Skeletal muscle tissue (tissue), 3 donors: ENCODE measurements at regions not wholly inside any gene's neighbourhood (a gene's known extent, or its start where the extent isn't known, plus 50 kb on each side); places are given as distances from the start of the nearest gene placed in this dataset.

ENCODE experiments used
- H3K27ac ChIP-seq: one replicate; pipeline ENCODE4 v1.7.0; 2013; ENCODE audit warnings: mild to moderate bottlenecking, low read depth, low read length, inconsistent platforms
- H3K27me3 ChIP-seq, 3 donors: one replicate each; pipeline ENCODE4 v1.7.0; 2013; ENCODE audit warnings: low read length in 3 of 3; ENCODE audit not compliant: control insufficient read depth in 3 of 3, insufficient read depth in 3 of 3
- H3K36me3 ChIP-seq, 3 donors: one replicate each; pipeline ENCODE4 v1.7.0; 2013; ENCODE audit warnings: low read length in 3 of 3; ENCODE audit not compliant: control insufficient read depth in 3 of 3, insufficient read depth in 3 of 3
- H3K4me1 ChIP-seq, 3 donors: one replicate each; pipeline ENCODE4 v1.7.0; 2013; ENCODE audit warnings: low read length in 3 of 3, mild to moderate bottlenecking in 3 of 3; ENCODE audit not compliant: control insufficient read depth in 3 of 3, insufficient read depth in 3 of 3
- H3K4me3 ChIP-seq, 3 donors: one replicate each; pipeline ENCODE4 v1.7.0; 2013; ENCODE audit warnings: low read length in 3 of 3
- H3K9ac ChIP-seq, 3 donors: one replicate each; pipeline ENCODE4 v1.7.0; 2013; ENCODE audit warnings: low read length in 3 of 3, mild to moderate bottlenecking in 3 of 3, moderate library complexity in 2 of 3, low read depth in 1 of 3
- H3K9me3 ChIP-seq, 3 donors: one replicate each; pipeline ENCODE4 v1.7.0; 2013; ENCODE audit warnings: low read length in 3 of 3; ENCODE audit not compliant: control insufficient read depth in 3 of 3
- donor health status: Osteomylitis.

GRCh38 chr9:8205576-8205975, 406.0 kb upstream of the DMAC1 start:
- no peaks in the 10 kb centered on the region for H3K36me3 ChIP-seq
- H3K27ac ChIP-seq = no peak overlapping the region
- H3K4me1 ChIP-seq = no peaks in the 10 kb centered on the region
- no peaks in the 10 kb centered on the region for H3K27me3 ChIP-seq
- H3K4me3 ChIP-seq = no peak overlapping the region
- H3K9ac ChIP-seq = no peak overlapping the region
- no peaks in the 10 kb centered on the region for H3K9me3 ChIP-seq

DNA sequence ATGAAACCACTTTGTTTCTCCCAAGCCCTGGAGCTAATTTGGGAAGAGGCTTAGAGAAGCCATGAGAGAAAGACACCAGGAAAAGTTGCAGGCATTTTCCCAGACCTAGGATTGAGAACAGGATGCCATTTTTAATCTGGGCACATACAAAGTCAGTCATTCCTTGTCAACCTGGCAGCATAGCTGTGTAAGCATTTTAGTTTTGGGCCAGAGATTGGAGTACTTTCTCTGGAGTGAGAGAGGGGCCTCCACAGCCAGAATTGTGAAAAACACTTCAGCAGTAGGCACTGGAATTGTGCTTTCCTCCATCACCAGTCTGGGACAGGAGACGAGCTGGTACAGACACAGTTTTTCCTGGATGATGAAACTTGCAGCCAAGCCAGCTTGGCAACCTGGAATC, 390.3 kb upstream of the DMAC1 start:
- Histone ChIP-seq H3K27me3 (no peaks in the 10 kb centered on the region), H3K4me3 (no peak overlapping the region), H3K9ac (no peak overlapping the region), H3K36me3 (no peaks in the 10 kb centered on the region), H3K9me3 (peaks cover 0 to 4% (median 2%) of the 10 kb centered on the region in 3 donors), H3K4me1 (no peaks in the 10 kb centered on the region), H3K27ac (no peak overlapping the region)

DNA sequence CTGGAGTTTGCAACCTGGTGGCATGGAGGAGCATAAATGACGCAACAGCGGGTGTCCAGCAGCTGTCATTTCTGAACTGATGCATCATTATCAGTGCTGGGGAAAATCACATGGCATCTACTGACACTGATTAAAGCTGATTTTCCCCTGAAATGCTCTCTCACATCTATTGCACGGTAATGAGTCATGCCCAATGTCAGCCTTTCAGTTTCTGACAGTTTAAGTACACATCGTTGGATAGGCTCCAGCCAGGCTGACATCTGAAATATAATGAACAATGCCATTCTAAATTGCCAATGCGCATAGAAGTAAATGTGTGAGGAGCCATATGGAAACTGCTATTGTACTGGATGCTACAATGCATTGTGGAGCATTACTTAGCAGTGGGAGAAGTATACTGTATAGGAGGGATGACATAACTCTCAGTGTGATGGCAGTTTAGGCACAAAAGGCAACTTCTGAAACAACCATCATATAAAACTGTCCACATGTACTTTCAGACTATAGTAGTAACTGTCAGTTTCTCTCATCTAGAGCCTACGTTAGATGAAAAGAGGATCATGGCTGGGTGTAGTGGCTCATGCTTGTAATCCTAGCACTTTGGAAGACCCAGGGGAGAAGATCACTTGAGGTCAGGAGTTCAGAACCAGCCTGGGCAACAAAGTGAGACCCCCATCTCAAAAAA, 389.3 kb upstream of the DMAC1 start:
- Histone ChIP-seq H3K27ac (no peak overlapping the region), H3K9ac (no peak overlapping the region), H3K36me3 (no peaks in the 10 kb centered on the region), H3K27me3 (no peaks in the 10 kb centered on the region), H3K4me3 (no peak overlapping the region), H3K9me3 (peaks cover 0 to 4% (median 2%) of the 10 kb centered on the region in 3 donors), H3K4me1 (no peaks in the 10 kb centered on the region)

GRCh38 chr9:8186560-8186959, 387.0 kb upstream of the DMAC1 start:
- no peaks in the 10 kb centered on the region for H3K27me3 ChIP-seq
- H3K9ac ChIP-seq = no peak overlapping the region
- no peak overlapping the region for H3K27ac ChIP-seq
- H3K4me3 ChIP-seq = no peak overlapping the region
- H3K9me3 ChIP-seq = peaks cover 0 to 4% (median 0%) of the 10 kb centered on the region in 3 donors
- no peaks in the 10 kb centered on the region for H3K4me1 ChIP-seq
- H3K36me3 ChIP-seq = no peaks in the 10 kb centered on the region

- H3K9me3 ChIP-seq = no peaks in the 10 kb centered on the region
- H3K27me3 ChIP-seq = no peaks in the 10 kb centered on the region
- no peak overlapping the region for H3K4me3 ChIP-seq
- no peaks in the 10 kb centered on the region for H3K4me1 ChIP-seq
- no peak overlapping the region for H3K27ac ChIP-seq
- no peak overlapping the region for H3K9ac ChIP-seq
- H3K36me3 ChIP-seq = no peaks in the 10 kb centered on the region
Measured at GRCh38 chr9:8183618-8184017, 384.0 kb upstream of the DMAC1 start.

- H3K27ac ChIP-seq = no peak overlapping the region
- H3K4me1 ChIP-seq = no peaks in the 10 kb centered on the region
- H3K36me3 ChIP-seq = no peaks in the 10 kb centered on the region
- H3K4me3 ChIP-seq = no peak overlapping the region
- H3K9me3 ChIP-seq = peaks cover 0 to 4% (median 0%) of the 10 kb centered on the region in 3 donors
- no peaks in the 10 kb centered on the region for H3K27me3 ChIP-seq
- no peak overlapping the region for H3K9ac ChIP-seq
Measured at GRCh38 chr9:8179381-8180053, 379.9 kb upstream of the DMAC1 start.

- Histone ChIP-seq H3K27me3 (no peaks in the 10 kb centered on the region), H3K9me3 (peaks cover 0 to 4% (median 0%) of the 10 kb centered on the region in 3 donors), H3K9ac (no peak overlapping the region), H3K4me3 (no peak overlapping the region), H3K4me1 (no peaks in the 10 kb centered on the region), H3K27ac (no peak overlapping the region), H3K36me3 (no peaks in the 10 kb centered on the region)
Measured at GRCh38 chr9:8172000-8172399, 372.4 kb upstream of the DMAC1 start.

- Histone ChIP-seq H3K27me3 (no peaks in the 10 kb centered on the region), H3K36me3 (no peaks in the 10 kb centered on the region), H3K27ac (no peak overlapping the region), H3K9ac (no peak overlapping the region), H3K9me3 (no peaks in the 10 kb centered on the region), H3K4me3 (no peak overlapping the region), H3K4me1 (no peaks in the 10 kb centered on the region)
Measured at GRCh38 chr9:8168916-8169438, 369.4 kb upstream of the DMAC1 start.

DNA sequence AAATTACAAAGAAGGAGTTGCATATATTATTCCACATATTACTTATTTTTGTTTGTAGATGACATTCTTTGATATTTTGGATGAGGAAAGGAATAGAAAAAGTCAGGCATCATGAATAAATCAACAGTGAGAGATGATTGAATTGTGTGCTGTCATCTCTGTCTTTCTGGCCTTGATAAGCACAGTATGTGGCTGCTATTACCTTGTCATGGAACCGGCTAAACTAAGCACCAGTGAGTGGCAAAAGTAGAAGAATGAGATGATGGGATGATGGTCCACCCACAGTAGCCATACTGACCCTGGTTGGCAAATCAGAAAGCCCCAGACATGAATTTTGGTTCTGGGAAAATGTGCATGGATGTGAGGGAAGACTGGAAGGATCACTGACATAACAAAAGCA, 361.2 kb upstream of the DMAC1 start:
- Histone ChIP-seq H3K9ac (no peak overlapping the region), H3K4me3 (no peak overlapping the region), H3K27ac (no peak overlapping the region), H3K4me1 (no peaks in the 10 kb centered on the region), H3K9me3 (no peaks in the 10 kb centered on the region), H3K27me3 (no peaks in the 10 kb centered on the region), H3K36me3 (no peaks in the 10 kb centered on the region)

DNA sequence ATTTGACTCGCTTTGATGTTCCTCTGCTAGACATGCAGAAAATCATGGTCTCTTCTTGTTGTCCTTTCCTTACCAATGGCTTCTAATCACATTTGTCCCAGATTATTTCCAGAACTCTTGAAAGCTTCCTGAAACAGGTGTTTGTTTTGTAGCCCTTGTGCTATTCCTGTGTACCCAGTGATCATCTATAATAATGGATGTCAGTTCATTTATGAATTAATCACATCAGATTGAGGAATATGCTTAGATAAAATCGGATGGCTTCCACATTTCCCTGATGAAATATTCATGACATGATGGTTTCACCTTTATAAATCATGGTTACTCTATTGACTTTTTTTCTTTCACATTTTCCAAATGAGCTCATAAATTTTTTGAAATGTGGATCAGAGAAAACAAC, 359.0 kb upstream of the DMAC1 start:
- Histone ChIP-seq H3K4me1 (no peaks in the 10 kb centered on the region), H3K27me3 (no peaks in the 10 kb centered on the region), H3K4me3 (no peak overlapping the region), H3K36me3 (no peaks in the 10 kb centered on the region), H3K9me3 (no peaks in the 10 kb centered on the region), H3K9ac (no peak overlapping the region), H3K27ac (no peak overlapping the region)
